A673 (cell line): ENCODE measurements at regions not wholly inside any gene's neighbourhood (a gene's known extent, or its start where the extent isn't known, plus 50 kb on each side); places are given as distances from the start of the nearest gene placed in this dataset.

ENCODE experiments used
- BruUV-seq: library from RNA; stranded (reverse); fragments of 400-500 nt; replicated peaks from 2 replicates; lab custom pipeline; 2021; lab: Mats Ljungman, UMichigan
- CTCF ChIA-PET: fragments of 300-600 bp; sonication (Branson Sonifier 250); formaldehyde crosslinking; loops from one replicate; lab custom pipeline; 2022; ENCODE audit warnings: antibody characterized with exemption; lab: Charles Lee
- POLR2A ChIA-PET: fragments of 300-600 bp; sonication (Branson Sonifier 250); formaldehyde crosslinking; loops from one replicate; lab custom pipeline; 2022; ENCODE audit warnings: antibody characterized with exemption; ENCODE audit not compliant: low non-redundant PET; lab: Charles Lee
- DNase-seq: peaks from one replicate; pipeline ENCODE4 v3.0.0-alpha.2; 2015; ENCODE audit warnings: low spot score
- H3K27ac ChIP-seq: fragments of 200-600 bp; sonication (generic); 2 replicates; pipeline ENCODE4 v1.5.1; 2016; ENCODE audit warnings: mixed run types, low read depth, mild to moderate bottlenecking, mixed read lengths, antibody characterized with exemption, low read length; ENCODE audit not compliant: poor library complexity, severe bottlenecking
- H3K27me3 ChIP-seq: fragments of 200-600 bp; sonication (generic); replicated peaks from 2 replicates; pipeline ENCODE4 v1.6.1; 2017; ENCODE audit warnings: mixed run types, low read depth, mild to moderate bottlenecking, mixed read lengths, antibody characterized with exemption, low read length; ENCODE audit not compliant: insufficient read depth, poor library complexity
- H3K36me3 ChIP-seq: fragments of 200-600 bp; sonication (generic); 2 replicates; pipeline ENCODE4 v1.6.1; 2016; ENCODE audit warnings: mixed run types, mild to moderate bottlenecking, mixed read lengths, antibody characterized with exemption, low read length; ENCODE audit not compliant: insufficient read depth, poor library complexity, severe bottlenecking
- H3K4me1 ChIP-seq: fragments of 200-600 bp; sonication (generic); 2 replicates; pipeline ENCODE4 v1.6.1; 2017; ENCODE audit warnings: mixed run types, mild to moderate bottlenecking, mixed read lengths, antibody characterized with exemption, low read length; ENCODE audit not compliant: insufficient read depth, poor library complexity, severe bottlenecking
- H3K4me3 ChIP-seq: fragments of 200-600 bp; sonication (generic); 2 replicates; pipeline ENCODE4 v1.5.1; 2016; ENCODE audit warnings: low read depth, mixed run types, mild to moderate bottlenecking, mixed read lengths, low read length; ENCODE audit not compliant: poor library complexity, severe bottlenecking
- H3K9me3 ChIP-seq: fragments of 200-600 bp; sonication (generic); 2 replicates; pipeline ENCODE4 v1.6.1; 2016; ENCODE audit warnings: mixed run types, low read depth, mild to moderate bottlenecking, mixed read lengths, antibody characterized with exemption, low read length; ENCODE audit not compliant: poor library complexity, severe bottlenecking
- EZH2 ChIP-seq: fragments of 200-600 bp; sonication (generic); IDR thresholded peaks from 2 replicates; pipeline ENCODE4 v1.6.1; 2017; ENCODE audit warnings: borderline replicate concordance, low read depth, mild to moderate bottlenecking, mixed read lengths, antibody characterized with exemption, low read length; ENCODE audit not compliant: poor library complexity, severe bottlenecking
- intact Hi-C: fragments of 100-400 bp; cut with micrococcal nuclease; formaldehyde crosslinking; loops from one replicate; pipeline ENCODE4 v1.10.0; 2022; ENCODE audit not compliant: unreplicated experiment
- TF ChIP-seq, protein P1 (sequence below): fragments of 300-800, 200-600 bp; sonication (generic); conservative IDR thresholded peaks from 2 replicates; pipeline ENCODE4 v1.5.1; 2017; ENCODE audit warnings: low read depth, mild to moderate bottlenecking, antibody characterized with exemption, low read length, moderate library complexity, mixed read lengths

- no TSS peak for BruUV-seq
- Histone ChIP-seq H3K4me3 (no peak overlapping the region), H3K9me3 (no peaks in the 10 kb centered on the region), H3K27me3 (no peaks in the 10 kb centered on the region), H3K4me1 (peaks cover 11% of the 10 kb centered on the region), H3K27ac (no peak overlapping the region), H3K36me3 (no peaks in the 10 kb centered on the region)
- DNase-seq = no peak
- ChIA-PET CTCF (no interaction called here), POLR2A (no interaction called here)
- intact Hi-C loops = no loop called here
- TF ChIP-seq, protein P1, sequence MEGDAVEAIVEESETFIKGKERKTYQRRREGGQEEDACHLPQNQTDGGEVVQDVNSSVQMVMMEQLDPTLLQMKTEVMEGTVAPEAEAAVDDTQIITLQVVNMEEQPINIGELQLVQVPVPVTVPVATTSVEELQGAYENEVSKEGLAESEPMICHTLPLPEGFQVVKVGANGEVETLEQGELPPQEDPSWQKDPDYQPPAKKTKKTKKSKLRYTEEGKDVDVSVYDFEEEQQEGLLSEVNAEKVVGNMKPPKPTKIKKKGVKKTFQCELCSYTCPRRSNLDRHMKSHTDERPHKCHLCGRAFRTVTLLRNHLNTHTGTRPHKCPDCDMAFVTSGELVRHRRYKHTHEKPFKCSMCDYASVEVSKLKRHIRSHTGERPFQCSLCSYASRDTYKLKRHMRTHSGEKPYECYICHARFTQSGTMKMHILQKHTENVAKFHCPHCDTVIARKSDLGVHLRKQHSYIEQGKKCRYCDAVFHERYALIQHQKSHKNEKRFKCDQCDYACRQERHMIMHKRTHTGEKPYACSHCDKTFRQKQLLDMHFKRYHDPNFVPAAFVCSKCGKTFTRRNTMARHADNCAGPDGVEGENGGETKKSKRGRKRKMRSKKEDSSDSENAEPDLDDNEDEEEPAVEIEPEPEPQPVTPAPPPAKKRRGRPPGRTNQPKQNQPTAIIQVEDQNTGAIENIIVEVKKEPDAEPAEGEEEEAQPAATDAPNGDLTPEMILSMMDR = no peak
- no peak for TF ChIP-seq EZH2
These were observed 61.5 kb upstream of the WDR75 start for GRCh38 chr2:189379731-189380261.

DNA sequence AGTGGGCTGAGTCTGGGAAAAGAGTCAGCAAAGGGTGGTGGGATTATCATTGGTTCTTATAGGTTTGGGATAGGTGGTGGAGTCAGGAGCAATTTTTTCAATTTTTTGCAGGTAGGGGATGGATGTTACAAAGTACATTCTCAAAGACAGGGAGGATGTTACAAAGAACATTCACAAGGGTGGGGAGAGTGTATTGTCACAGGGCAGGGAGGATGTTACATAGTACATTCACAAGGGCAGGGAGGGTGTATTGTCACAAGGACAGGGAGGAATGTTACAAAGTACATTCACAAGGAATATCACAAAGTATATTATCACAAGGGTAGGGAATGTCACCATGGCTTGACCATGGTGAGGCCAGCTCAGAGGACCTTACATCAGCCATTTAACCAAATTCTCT, 58.6 kb upstream of the WDR75 start:
- BruUV-seq = no TSS peak
- Histone ChIP-seq H3K36me3 (no peaks in the 10 kb centered on the region), H3K27me3 (no peaks in the 10 kb centered on the region), H3K9me3 (no peaks in the 10 kb centered on the region), H3K27ac (no peak overlapping the region), H3K4me1 (peaks cover 11% of the 10 kb centered on the region), H3K4me3 (no peak overlapping the region)
- no peak for DNase-seq
- TF ChIP-seq EZH2 = no peak
- TF ChIP-seq, protein P1 = no peak
- ChIA-PET POLR2A (no interaction called here), CTCF (no interaction called here)
- intact Hi-C loops = no loop called here

DNA sequence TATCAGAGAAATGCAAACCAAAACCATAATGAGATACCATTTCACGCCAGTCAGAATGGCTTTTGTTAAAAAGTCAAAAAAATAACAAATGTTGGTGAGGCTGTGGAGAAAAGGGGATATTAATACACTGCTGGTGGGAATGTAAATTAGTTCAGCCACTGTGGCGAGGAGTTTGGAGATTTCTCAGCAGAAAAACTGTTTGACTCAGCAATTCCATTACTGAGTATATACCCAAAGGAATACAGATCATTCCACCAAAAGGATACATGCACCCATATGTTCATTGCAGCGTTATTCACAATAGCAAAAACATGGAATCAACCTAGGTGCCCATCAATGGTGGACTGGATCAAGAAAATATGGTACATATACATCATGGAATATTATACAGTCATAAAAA, 54.5 kb upstream of the WDR75 start:
- DNase-seq = no peak
- H3K4me3 ChIP-seq = no peak overlapping the region
- BruUV-seq = no TSS peak
- intact Hi-C loops = no loop called here
- no peaks in the 10 kb centered on the region for H3K27me3 ChIP-seq
- no peak for TF ChIP-seq EZH2
- TF ChIP-seq, protein P1 = no peak
- POLR2A ChIA-PET = no interaction called here
- CTCF ChIA-PET = no interaction called here
- H3K9me3 ChIP-seq = no peaks in the 10 kb centered on the region
- H3K4me1 ChIP-seq = no peaks in the 10 kb centered on the region
- H3K27ac ChIP-seq = no peak overlapping the region
- H3K36me3 ChIP-seq = no peaks in the 10 kb centered on the region
